IMR-90 (cell line): ENCODE measurements at regions not wholly inside any gene's neighbourhood (a gene's known extent, or its start where the extent isn't known, plus 50 kb on each side); places are given as distances from the start of the nearest gene placed in this dataset.

Experiments used
- ATAC-seq: fragments of 200-7000 bp; cut with Tn5 transposase; 2 replicates; pipeline ENCODE4 v1.9.1; 2020; ENCODE audit warnings: low read depth, mild to moderate bottlenecking, moderate library complexity
- BruUV-seq: library from RNA; stranded (reverse); fragments of 400-500 nt; replicated peaks from 2 replicates; lab custom pipeline; 2021; lab: Mats Ljungman, UMichigan
- CTCF ChIA-PET: fragments of 300-600 bp; formaldehyde crosslinking; extraction: SDS; loops from one replicate; lab custom pipeline; 2021; ENCODE audit warnings: antibody characterized with exemption; lab: Yijun Ruan, JAX
- POLR2A ChIA-PET: fragments of 300-600 bp; sonication (Branson Sonifier 250); formaldehyde crosslinking; loops from one replicate; lab custom pipeline; 2022; ENCODE audit warnings: antibody characterized with exemption; ENCODE audit not compliant: unreplicated experiment; lab: Charles Lee
- DNase-seq: peaks from one replicate; pipeline ENCODE4 v3.0.0; 2013
- H2AFZ ChIP-seq: replicated peaks from 2 replicates; pipeline ENCODE3; 2013; ENCODE audit warnings: low read length, mild to moderate bottlenecking; ENCODE audit not compliant: poor library complexity
- H2AK5ac ChIP-seq: 2 replicates; pipeline ENCODE4 v1.6.1; 2013; ENCODE audit warnings: low read depth, low read length, inconsistent platforms
- H2AK9ac ChIP-seq: replicated peaks from 2 replicates; pipeline ENCODE3; 2013; ENCODE audit warnings: mild to moderate bottlenecking, low read depth, low read length, moderate library complexity; ENCODE audit not compliant: poor library complexity
- H2BK120ac ChIP-seq: 2 replicates; pipeline ENCODE4 v1.6.1; 2013; ENCODE audit warnings: low read depth, low read length, inconsistent platforms
- H2BK15ac ChIP-seq: 3 replicates; pipeline ENCODE4 v1.6.1; 2013; ENCODE audit warnings: low read depth, low read length, inconsistent platforms
- H2BK20ac ChIP-seq: 2 replicates; pipeline ENCODE4 v1.6.1; 2013; ENCODE audit warnings: low read depth, mild to moderate bottlenecking, inconsistent platforms, low read length, moderate library complexity
- H2BK5ac ChIP-seq: 2 replicates; pipeline ENCODE4 v1.6.1; 2013; ENCODE audit warnings: mild to moderate bottlenecking, low read depth, low read length, inconsistent platforms; ENCODE audit not compliant: poor library complexity, severe bottlenecking
- H3K14ac ChIP-seq: replicated peaks from 2 replicates; pipeline ENCODE4 v1.6.1; 2013; ENCODE audit warnings: low read depth, low read length, inconsistent platforms
- H3K18ac ChIP-seq: 2 replicates; pipeline ENCODE4 v1.6.1; 2013; ENCODE audit warnings: low read depth, low read length, control low read depth
- H3K23ac ChIP-seq: 2 replicates; pipeline ENCODE4 v1.6.1; 2013; ENCODE audit warnings: low read depth, low read length, inconsistent platforms
- H3K27ac ChIP-seq: 2 replicates; pipeline ENCODE4 v1.5.1; 2013; ENCODE audit warnings: mild to moderate bottlenecking, control low read depth, low read length; ENCODE audit not compliant: insufficient read depth
- H3K27me3 ChIP-seq: 2 replicates; pipeline ENCODE4 v1.6.1; 2013; ENCODE audit warnings: low read length; ENCODE audit not compliant: control insufficient read depth, insufficient read depth
- H3K36me3 ChIP-seq: 2 replicates; pipeline ENCODE4 v1.6.1; 2013; ENCODE audit warnings: low read length, mixed read lengths; ENCODE audit not compliant: control insufficient read depth, insufficient read depth
- H3K4ac ChIP-seq: 2 replicates; pipeline ENCODE4 v1.6.1; 2013; ENCODE audit warnings: low read depth, low read length, inconsistent platforms
- H3K4me1 ChIP-seq: 2 replicates; pipeline ENCODE4 v1.6.1; 2013; ENCODE audit warnings: low read length, mixed read lengths; ENCODE audit not compliant: control insufficient read depth, insufficient read depth
- H3K4me2 ChIP-seq: 2 replicates; pipeline ENCODE4 v1.6.1; 2013; ENCODE audit warnings: low read depth, mild to moderate bottlenecking, control low read depth, low read length, moderate library complexity
- H3K4me3 ChIP-seq: 2 replicates; pipeline ENCODE4 v1.5.1; 2013; ENCODE audit warnings: low read depth, mild to moderate bottlenecking, control low read depth, low read length, moderate library complexity; ENCODE audit not compliant: insufficient read depth
- H3K56ac ChIP-seq: 2 replicates; pipeline ENCODE4 v1.6.1; 2013; ENCODE audit warnings: low read length, inconsistent platforms; ENCODE audit not compliant: insufficient read depth; ENCODE audit errors: extremely low read depth
- H3K79me1 ChIP-seq, 2 experiments: 2 replicates each; pipeline ENCODE4 v1.6.1; 2013; ENCODE audit warnings: low read length in 2 of 2, inconsistent platforms in 1 of 2, low read depth in 1 of 2
- H3K9ac ChIP-seq: 2 replicates; pipeline ENCODE4 v1.6.1; 2013; ENCODE audit warnings: low read depth, low read length, control low read depth
- H3K9me1 ChIP-seq: 2 replicates; pipeline ENCODE4 v1.6.1; 2013; ENCODE audit warnings: low read length, inconsistent platforms; ENCODE audit not compliant: insufficient read depth
- H3K9me3 ChIP-seq: 2 replicates; pipeline ENCODE4 v1.6.1; 2013; ENCODE audit warnings: low read length; ENCODE audit not compliant: control insufficient read depth, insufficient read depth
- H4K20me1 ChIP-seq: 2 replicates; pipeline ENCODE4 v1.6.1; 2013; ENCODE audit warnings: low read length, inconsistent platforms; ENCODE audit not compliant: insufficient read depth
- H4K5ac ChIP-seq: 2 replicates; pipeline ENCODE4 v1.6.1; 2013; ENCODE audit warnings: mild to moderate bottlenecking, low read depth, low read length, control low read depth
- H4K8ac ChIP-seq, 2 experiments: 2 replicates each; pipeline ENCODE4 v1.6.1; 2013; ENCODE audit warnings: low read depth in 2 of 2, low read length in 2 of 2, control low read depth in 1 of 2, inconsistent platforms in 1 of 2
- H4K91ac ChIP-seq: 2 replicates; pipeline ENCODE4 v1.6.1; 2013; ENCODE audit warnings: low read depth, low read length, inconsistent platforms; ENCODE audit not compliant: insufficient read depth
- CHD1 ChIP-seq: IDR thresholded peaks from 2 replicates; pipeline ENCODE4 v1.6.1; 2012; ENCODE audit warnings: low read depth, low read length, improper control_type of control experiment
- CTCF ChIP-seq: conservative IDR thresholded peaks from 2 replicates; pipeline ENCODE4 v1.5.1; 2012; ENCODE audit warnings: mild to moderate bottlenecking, low read depth, low read length, improper control_type of control experiment
- MAFK ChIP-seq: IDR thresholded peaks from 2 replicates; pipeline ENCODE4 v1.6.1; 2012; ENCODE audit warnings: low read depth, low read length, improper control_type of control experiment
- MAZ ChIP-seq: IDR thresholded peaks from 2 replicates; pipeline ENCODE4 v1.6.1; 2012; ENCODE audit warnings: low read depth, mild to moderate bottlenecking, low read length, improper control_type of control experiment, moderate library complexity, borderline replicate concordance
- NFE2L2 ChIP-seq: fragments of 150-350 bp; IDR thresholded peaks from 2 replicates; pipeline ENCODE4 v1.6.1; 2016; ENCODE audit warnings: low read depth, mild to moderate bottlenecking, low read length
- POLR2A ChIP-seq: IDR thresholded peaks from 2 replicates; pipeline ENCODE4 v1.6.1; 2012; ENCODE audit warnings: mild to moderate bottlenecking, low read depth, low read length
- RCOR1 ChIP-seq: IDR thresholded peaks from 2 replicates; pipeline ENCODE4 v1.6.1; 2012; ENCODE audit warnings: mild to moderate bottlenecking, low read length, improper control_type of control experiment; ENCODE audit not compliant: insufficient replicate concordance
- RFX5 ChIP-seq: IDR thresholded peaks from 2 replicates; pipeline ENCODE4 v1.8.0; 2012; ENCODE audit warnings: low read depth, mild to moderate bottlenecking, low read length, moderate library complexity
- SMC3 ChIP-seq: fragments of 150-350 bp; IDR thresholded peaks from 2 replicates; pipeline ENCODE4 v1.6.1; 2016; ENCODE audit warnings: low read depth, mild to moderate bottlenecking, antibody characterized with exemption, low read length, moderate library complexity
- USF2 ChIP-seq: fragments of 150-350 bp; IDR thresholded peaks from 2 replicates; pipeline ENCODE4 v1.6.1; 2017; ENCODE audit warnings: mild to moderate bottlenecking, antibody characterized with exemption, low read length, low read depth
- WGBS, 2 experiments: methylation state at CpG; one replicate each; pipeline versions ENCODE4 v1.1.5 to v1.1.7; 2013; ENCODE audit warnings: missing lambda C conversion rate in 2 of 2; ENCODE audit not compliant: insufficient read length in 1 of 2; ENCODE audit errors: extremely low coverage in 2 of 2; 5-methylcytosine and 5-hydroxymethylcytosine counted together
- dilution Hi-C: fragments of 300-500 bp; cut with HindIII; formaldehyde crosslinking; loops from one replicate; pipeline ENCODE4 v1.14.3; 2018; ENCODE audit warnings: low sequenced_read_pairs; ENCODE audit not compliant: unreplicated experiment
- in situ Hi-C: fragments of 300-500 bp; cut with MboI; formaldehyde crosslinking; loops from 3 replicates; pipeline ENCODE4 v1.14.3; 2019; ENCODE audit warnings: low sequenced_read_pairs, inconsistent platforms, mixed read lengths
- intact Hi-C: fragments of 100-400 bp; cut with micrococcal nuclease; formaldehyde crosslinking; loops from 2 replicates; pipeline ENCODE4 v1.10.0; 2022

- TF ChIP-seq NFE2L2 (no peak), RFX5 (no peak), POLR2A (no peak), MAFK (no peak), USF2 (no peak), RCOR1 (no peak), CTCF (no peak), CHD1 (no peak), MAZ (no peak), SMC3 (no peak)
- intact Hi-C loops (loop anchor here (2.0 to 10.0 kb wide), 2 partner anchors 821 to 867 kb away; no protein-coding TSS in a partner anchor), dilution Hi-C loops (no loop called here), in situ Hi-C loops (loop anchor here (25.0 kb wide), 1 partner anchor 884 kb away; no protein-coding TSS in a partner anchor)
- H3K56ac ChIP-seq = no peak overlapping the region
- H3K4me2 ChIP-seq = no peak overlapping the region
- H2BK15ac ChIP-seq = peak overlapping the region; percentile 39; the same call in 1 of the 3 replicates
- no peaks in the 10 kb centered on the region for H3K27me3 ChIP-seq
- no CpG with 5 or more reads among the region's 1 CpG for WGBS, 2 experiments
- peak overlapping the region; percentile 35; the same call in 1 of the 2 replicates for H4K91ac ChIP-seq
- H4K20me1 ChIP-seq = no peaks in the 10 kb centered on the region
- POLR2A ChIA-PET = no interaction called here
- BruUV-seq = no TSS peak
- H2BK20ac ChIP-seq = peak overlapping the region; percentile 62
- peak overlapping the region; percentile 18 for H2AK5ac ChIP-seq
- no peaks in the 10 kb centered on the region for H3K79me1 ChIP-seq
- H3K27ac ChIP-seq = no peak overlapping the region
- H3K4me1 ChIP-seq = peaks cover 11% of the 10 kb centered on the region
- peak; percentile 37 for DNase-seq
- H2BK120ac ChIP-seq = peak overlapping the region; percentile 56
- no peak overlapping the region for H3K4me3 ChIP-seq
- H3K9me3 ChIP-seq = no peaks in the 10 kb centered on the region; the same call in 1 of the 2 replicates
- ATAC-seq = no peak
- H3K36me3 ChIP-seq = no peaks in the 10 kb centered on the region
- peak overlapping the region; percentile 39 for H2AFZ ChIP-seq
- peak overlapping the region in 1 of 2 experiments; percentile 59; a peak in 1 of 4 replicates for H4K8ac ChIP-seq
- H2AK9ac ChIP-seq = no peak overlapping the region
- H3K23ac ChIP-seq = no peak overlapping the region
- peak overlapping the region; percentile 33; the same call in 1 of the 2 replicates for H3K14ac ChIP-seq
- H3K9ac ChIP-seq = no peak overlapping the region
- H3K9me1 ChIP-seq = peaks cover 3% of the 10 kb centered on the region; the same call in 1 of the 2 replicates
- H2BK5ac ChIP-seq = no peak overlapping the region
- no peak overlapping the region for H3K18ac ChIP-seq
- no peak overlapping the region for H4K5ac ChIP-seq
- H3K4ac ChIP-seq = peak overlapping the region; percentile 68
- CTCF ChIA-PET = no interaction called here
These were observed 50.4 kb upstream of the SMIM21 start for GRCh38 chr18:75477900-75478299.
